Esophagus squamous epithelium (tissue), 5 donors: ENCODE measurements at regions not wholly inside any gene's neighbourhood (a gene's known extent, or its start where the extent isn't known, plus 50 kb on each side); places are given as distances from the start of the nearest gene placed in this dataset.

Source experiments
- DNase-seq: peaks from one replicate; lab custom pipeline; 2025; lab: John Stamatoyannopoulos, UW
- H3K27ac ChIP-seq, 4 donors: fragments of 200-600 bp; sonication (generic); one replicate each; pipeline ENCODE4 v1.5.1; 2016 to 2019; ENCODE audit warnings: mild to moderate bottlenecking in 1 of 4
- H3K27me3 ChIP-seq, 4 donors: fragments of 200-600 bp; sonication (generic); 1 replicate in 3 of 4; 2 replicates in 1 of 4; pipeline versions ENCODE4 v1.5.1 to v1.6.0; 2017 to 2021; ENCODE audit warnings: antibody characterized with exemption in 1 of 4
- H3K36me3 ChIP-seq, 3 donors: fragments of 200-600 bp; sonication (generic); one replicate each; pipeline ENCODE4 v1.5.1; 2016 to 2019
- H3K4me1 ChIP-seq, 3 donors: fragments of 200-600 bp; sonication (generic); one replicate each; pipeline ENCODE4 v1.5.1; 2017 to 2019
- H3K4me3 ChIP-seq, 4 donors: fragments of 200-600 bp; sonication (generic); 1 replicate in 3 of 4; 2 replicates in 1 of 4; pipeline ENCODE4 v1.5.1; 2016 to 2019; ENCODE audit warnings: mild to moderate bottlenecking in 2 of 4, moderate library complexity in 1 of 4
- H3K9me3 ChIP-seq, 3 donors: fragments of 200-600 bp; sonication (generic); one replicate each; pipeline ENCODE4 v1.5.1; 2016 to 2019
- POLR2A ChIP-seq, 4 donors: fragments of 450-650 bp; IDR thresholded peaks; one replicate each; pipeline ENCODE4 v1.6.1; 2017; ENCODE audit warnings: antibody characterized with exemption in 4 of 4, mild to moderate bottlenecking in 4 of 4, moderate library complexity in 3 of 4
- WGBS, 2 donors: methylation state at CpG; one replicate each; pipeline ENCODE4 v1.1.5; 2018; 5-methylcytosine and 5-hydroxymethylcytosine counted together
- intact Hi-C: fragments of 100-400 bp; cut with DNase I; formaldehyde crosslinking; loops from one replicate; pipeline ENCODE4 v1.15.0; 2022
- TF ChIP-seq, protein P1 (sequence below), 6 experiments: fragments of 450-650 bp in 4 of 6; fragments of 200-600 bp in 2 of 6; sonication (generic) in 2 of 6; IDR thresholded peaks; one replicate each; pipeline ENCODE4 v1.5.1; 2016 to 2019; ENCODE audit warnings: antibody characterized with exemption in 6 of 6, mild to moderate bottlenecking in 4 of 6, moderate library complexity in 4 of 6
- donor health status: DM: yes; HTN: yes; CAD: no.

DNA sequence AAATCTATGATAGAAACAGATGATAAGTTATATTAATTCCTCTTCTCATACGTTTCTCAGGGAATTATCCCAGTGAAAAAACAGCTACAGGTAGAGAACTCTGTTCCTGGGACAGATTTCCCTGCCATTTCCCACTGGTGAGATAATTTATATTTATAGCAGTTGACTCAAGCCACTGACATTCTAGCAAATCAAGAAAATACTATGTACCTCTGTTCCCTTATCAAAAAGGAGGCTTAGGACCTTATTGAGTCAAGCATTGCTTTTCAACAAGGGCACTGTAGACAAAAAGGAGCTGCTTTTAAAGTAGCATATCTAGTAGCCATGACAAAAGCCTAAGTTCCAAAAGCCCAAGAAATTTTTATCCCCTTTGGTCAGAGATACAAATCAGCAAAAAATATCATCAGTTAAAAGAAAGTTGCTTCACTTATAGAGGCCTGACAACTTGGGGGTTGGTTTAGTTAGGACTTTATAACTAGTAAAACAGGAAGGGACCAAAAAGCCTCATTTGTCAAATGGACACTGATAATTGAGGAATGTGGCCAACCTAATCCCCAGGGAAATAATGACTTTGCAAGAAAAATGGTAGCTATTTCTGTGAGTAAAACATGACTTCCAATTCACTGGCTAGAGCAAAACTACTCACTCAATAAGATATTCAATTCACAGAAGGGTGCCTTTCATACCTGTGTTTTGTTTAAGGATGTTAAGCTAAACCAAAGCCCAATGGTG, 652.5 kb downstream of the SLITRK1 start:
- no peaks in the 10 kb centered on the region for H3K9me3 ChIP-seq
- H3K4me1 ChIP-seq: no peaks in the 10 kb centered on the region
- WGBS, 2 donors: 56 to 72% methylated on average over 1 of the region's 1 CpG
- no peak for TF ChIP-seq POLR2A (IDR thresholded peaks at IDR 0.05)
- TF ChIP-seq, protein P1, sequence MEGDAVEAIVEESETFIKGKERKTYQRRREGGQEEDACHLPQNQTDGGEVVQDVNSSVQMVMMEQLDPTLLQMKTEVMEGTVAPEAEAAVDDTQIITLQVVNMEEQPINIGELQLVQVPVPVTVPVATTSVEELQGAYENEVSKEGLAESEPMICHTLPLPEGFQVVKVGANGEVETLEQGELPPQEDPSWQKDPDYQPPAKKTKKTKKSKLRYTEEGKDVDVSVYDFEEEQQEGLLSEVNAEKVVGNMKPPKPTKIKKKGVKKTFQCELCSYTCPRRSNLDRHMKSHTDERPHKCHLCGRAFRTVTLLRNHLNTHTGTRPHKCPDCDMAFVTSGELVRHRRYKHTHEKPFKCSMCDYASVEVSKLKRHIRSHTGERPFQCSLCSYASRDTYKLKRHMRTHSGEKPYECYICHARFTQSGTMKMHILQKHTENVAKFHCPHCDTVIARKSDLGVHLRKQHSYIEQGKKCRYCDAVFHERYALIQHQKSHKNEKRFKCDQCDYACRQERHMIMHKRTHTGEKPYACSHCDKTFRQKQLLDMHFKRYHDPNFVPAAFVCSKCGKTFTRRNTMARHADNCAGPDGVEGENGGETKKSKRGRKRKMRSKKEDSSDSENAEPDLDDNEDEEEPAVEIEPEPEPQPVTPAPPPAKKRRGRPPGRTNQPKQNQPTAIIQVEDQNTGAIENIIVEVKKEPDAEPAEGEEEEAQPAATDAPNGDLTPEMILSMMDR (IDR thresholded peaks at IDR 0.05): no peak
- intact Hi-C loops: no loop called here
- H3K27ac ChIP-seq: no peak overlapping the region
- no peak for DNase-seq
- H3K27me3 ChIP-seq: no peaks in the 10 kb centered on the region
- H3K4me3 ChIP-seq: no peak overlapping the region
- H3K36me3 ChIP-seq: no peaks in the 10 kb centered on the region

DNA sequence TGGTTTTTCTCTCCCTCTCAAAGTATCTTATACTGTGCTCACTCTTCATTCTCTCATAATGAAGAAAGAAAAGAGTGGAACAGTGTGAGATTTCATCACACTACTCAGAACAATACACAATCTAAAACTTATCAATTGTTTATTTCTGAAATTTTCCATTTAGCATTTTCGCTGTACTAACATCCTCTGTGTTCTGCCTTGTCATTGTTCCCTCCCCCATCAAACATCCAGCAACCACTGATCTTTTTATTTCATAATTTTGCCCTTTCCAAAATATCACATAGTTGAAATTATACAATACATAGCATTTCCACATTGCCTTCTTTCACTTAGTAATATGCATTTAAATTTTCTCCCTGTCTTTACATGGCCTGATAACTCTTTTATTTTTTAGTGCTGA, 658.7 kb downstream of the SLITRK1 start:
- no peak for TF ChIP-seq POLR2A (IDR thresholded peaks at IDR 0.05)
- TF ChIP-seq, protein P1 (IDR thresholded peaks at IDR 0.05): no peak
- Histone ChIP-seq H3K27ac (no peak overlapping the region), H3K4me3 (no peak overlapping the region), H3K36me3 (no peaks in the 10 kb centered on the region), H3K9me3 (no peaks in the 10 kb centered on the region), H3K27me3 (no peaks in the 10 kb centered on the region), H3K4me1 (peaks cover 0 to 9% (median 0%) of the 10 kb centered on the region in 3 donors)
- DNase-seq: no peak
- WGBS, 2 donors: 87 to 88% methylated on average over 1 of the region's 1 CpG
- intact Hi-C loops: no loop called here

DNA sequence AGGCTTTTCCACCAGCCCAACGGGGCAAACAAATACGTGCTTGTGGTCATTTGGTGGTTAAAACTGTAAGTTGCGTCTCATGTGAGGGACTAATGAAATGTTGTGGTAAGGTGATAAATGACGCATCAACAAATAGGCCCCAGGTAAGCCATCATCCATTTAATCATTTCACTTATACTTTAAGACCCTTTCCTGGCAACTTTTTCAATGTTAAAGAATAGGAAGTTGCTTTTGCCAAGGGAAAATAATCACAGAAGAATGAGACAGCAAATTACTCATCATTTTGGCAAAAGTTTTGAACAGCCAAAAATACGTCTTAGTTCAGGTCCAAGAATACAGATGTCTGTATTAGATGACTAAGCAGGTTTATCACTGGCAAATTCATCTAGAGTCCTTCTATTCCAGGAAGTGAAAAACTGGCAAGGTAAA, 660.4 kb downstream of the SLITRK1 start:
- Histone ChIP-seq H3K9me3 (no peaks in the 10 kb centered on the region), H3K4me3 (no peak overlapping the region), H3K27me3 (no peaks in the 10 kb centered on the region), H3K27ac (no peak overlapping the region), H3K4me1 (peaks cover 0 to 9% (median 0%) of the 10 kb centered on the region in 3 donors), H3K36me3 (no peaks in the 10 kb centered on the region)
- no peak for DNase-seq
- TF ChIP-seq POLR2A (IDR thresholded peaks at IDR 0.05): no peak
- TF ChIP-seq, protein P1 (IDR thresholded peaks at IDR 0.05): no peak
- intact Hi-C loops: no loop called here
- 25 to 53% methylated on average over 5 of the region's 5 CpGs for whole genome bisulfite sequencing, 2 donors

DNA sequence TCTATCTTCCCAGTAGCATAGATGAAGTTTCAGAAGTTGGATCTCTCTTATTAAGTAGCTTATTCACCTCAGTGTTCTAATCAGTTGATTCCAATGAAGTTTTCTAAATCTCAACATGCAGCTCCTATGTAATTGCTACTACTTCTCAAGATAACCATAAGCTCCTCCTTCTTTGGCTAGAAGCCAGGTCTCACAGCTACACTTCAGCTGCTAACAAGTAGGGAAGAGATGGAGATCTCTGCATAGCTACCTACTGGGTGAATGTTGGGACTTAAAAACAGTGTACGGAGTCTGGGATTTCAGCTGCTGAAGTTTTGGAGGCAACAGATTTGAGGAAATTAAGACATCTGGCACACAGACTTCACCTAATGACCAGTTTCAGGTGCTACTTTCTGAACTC, 661.0 kb downstream of the SLITRK1 start:
- H3K36me3 ChIP-seq: no peaks in the 10 kb centered on the region
- DNase-seq: no peak
- no peaks in the 10 kb centered on the region for H3K9me3 ChIP-seq
- H3K4me1 ChIP-seq: peaks cover 0 to 9% (median 0%) of the 10 kb centered on the region in 3 donors
- intact Hi-C loops: no loop called here
- H3K4me3 ChIP-seq: no peak overlapping the region
- H3K27me3 ChIP-seq: no peaks in the 10 kb centered on the region
- TF ChIP-seq POLR2A (IDR thresholded peaks at IDR 0.05): no peak
- TF ChIP-seq, protein P1 (IDR thresholded peaks at IDR 0.05): no peak
- H3K27ac ChIP-seq: no peak overlapping the region
- WGBS, 2 donors: 63 to 75% methylated on average over 1 of the region's 1 CpG

DNA sequence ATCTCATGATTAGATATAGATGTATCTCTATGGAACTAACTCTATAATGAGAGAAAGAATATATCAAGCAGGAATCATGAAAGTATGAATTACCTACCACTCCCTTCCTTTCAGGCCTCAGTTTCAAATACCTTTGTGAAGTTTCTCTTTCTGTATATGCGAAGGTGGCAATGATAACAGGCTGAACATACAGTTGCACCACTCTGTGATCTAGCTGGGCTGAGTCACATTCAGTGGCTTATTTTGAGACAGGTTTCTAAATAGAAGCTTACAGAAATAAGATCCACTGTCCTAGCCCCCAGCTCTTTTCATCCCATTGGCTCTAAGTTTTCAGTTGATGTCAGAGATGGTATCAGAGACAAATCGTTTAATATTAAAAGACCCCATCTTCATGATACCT, 662.0 kb downstream of the SLITRK1 start:
- no peak overlapping the region for H3K4me3 ChIP-seq
- 79 to 95% methylated on average over 2 of the region's 2 CpGs for WGBS, 2 donors
- H3K9me3 ChIP-seq: no peaks in the 10 kb centered on the region
- no peak for DNase-seq
- no peak overlapping the region for H3K27ac ChIP-seq
- TF ChIP-seq, protein P1 (IDR thresholded peaks at IDR 0.05): no peak
- TF ChIP-seq POLR2A (IDR thresholded peaks at IDR 0.05): no peak
- peaks cover 0 to 9% (median 0%) of the 10 kb centered on the region in 3 donors for H3K4me1 ChIP-seq
- intact Hi-C loops: no loop called here
- no peaks in the 10 kb centered on the region for H3K36me3 ChIP-seq
- no peaks in the 10 kb centered on the region for H3K27me3 ChIP-seq
